Small intestine (tissue), 7 donors: ENCODE measurements at regions not wholly inside any gene's neighbourhood (a gene's known extent, or its start where the extent isn't known, plus 50 kb on each side); places are given as distances from the start of the nearest gene placed in this dataset.
"Not testable (repeated sequence)": the region's sequence is repeated elsewhere in the genome, so short reads cannot be mapped to it uniquely, and the experiment has no call there.

Experiments
- DNase-seq, 2 donors: peaks; one replicate each; pipeline versions ENCODE4 v3.0.0 to v3.0.0-alpha.2; 2013
- FAIRE-seq: peaks from 2 replicates; lab custom pipeline; 2012; peaks lifted over from hg19 to GRCh38; lab: Jason Lieb, UNC
- H3K27ac ChIP-seq, 3 donors: one replicate each; pipeline ENCODE4 v1.5.1; 2013; ENCODE audit warnings: low read length in 2 of 3, mild to moderate bottlenecking in 2 of 3, control low read depth in 1 of 3, inconsistent platforms in 1 of 3, low read depth in 1 of 3, moderate library complexity in 1 of 3
- H3K27me3 ChIP-seq, 3 donors: one replicate each; pipeline ENCODE4 v1.6.1; 2013; ENCODE audit warnings: low read length in 3 of 3, inconsistent platforms in 1 of 3; ENCODE audit not compliant: control insufficient read depth in 3 of 3, insufficient read depth in 3 of 3
- H3K36me3 ChIP-seq, 3 donors: one replicate each; pipeline ENCODE4 v1.6.1; 2013; ENCODE audit warnings: low read length in 3 of 3, inconsistent platforms in 1 of 3, low read depth in 1 of 3, mild to moderate bottlenecking in 1 of 3, moderate library complexity in 1 of 3; ENCODE audit not compliant: control insufficient read depth in 3 of 3, insufficient read depth in 2 of 3
- H3K4me1 ChIP-seq, 3 donors: one replicate each; pipeline ENCODE4 v1.6.1; 2013; ENCODE audit warnings: low read length in 2 of 3, inconsistent platforms in 1 of 3, low read depth in 1 of 3, mild to moderate bottlenecking in 1 of 3, moderate library complexity in 1 of 3; ENCODE audit not compliant: control insufficient read depth in 3 of 3, insufficient read depth in 2 of 3
- H3K4me3 ChIP-seq, 3 donors: one replicate each; pipeline ENCODE4 v1.5.1; 2013; ENCODE audit warnings: low read length in 3 of 3, control low read depth in 1 of 3, inconsistent platforms in 1 of 3, low read depth in 1 of 3, mild to moderate bottlenecking in 1 of 3, moderate library complexity in 1 of 3
- H3K9me3 ChIP-seq, 2 donors: one replicate each; pipeline ENCODE4 v1.6.1; 2013; ENCODE audit warnings: low read depth in 1 of 2, low read length in 1 of 2; ENCODE audit not compliant: control insufficient read depth in 2 of 2, insufficient read depth in 1 of 2
- WGBS, 3 donors: extraction: QIAGEN DNeasy Blood & Tissue Kit; methylation state at CpG; one replicate each; pipeline ENCODE4 v1.1.7; 2013; 5-methylcytosine and 5-hydroxymethylcytosine counted together
- donor health status: healthy with polysubstance abuse.
- donor health status: control.
- donor health status: control.
- donor health status: Bipolar disorder and iron deficiency.
- donor health status: healthy.

DNA sequence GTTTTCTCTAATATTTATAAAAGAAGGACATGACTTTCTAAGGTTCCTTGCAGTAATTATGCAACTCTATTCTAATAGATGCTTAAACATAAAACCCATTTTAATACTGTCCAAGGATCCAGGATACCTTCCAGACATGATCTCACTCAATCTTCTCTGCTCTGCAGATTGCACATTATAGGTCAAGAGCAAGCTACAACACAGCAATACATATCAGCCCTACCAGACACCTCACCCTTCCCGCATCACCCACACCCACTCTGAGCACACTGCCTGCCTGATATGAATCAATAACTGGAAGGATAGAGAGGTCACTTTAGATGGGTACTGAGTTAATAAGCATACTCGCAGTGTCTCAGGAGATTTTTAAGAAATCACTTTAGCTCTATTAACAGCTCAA, 74.0 kb upstream of the NBPF26 start:
- no CpG with 5 or more reads among the region's 2 CpGs for WGBS, 3 donors
- not testable (repeated sequence) for H3K4me1 ChIP-seq, FAIRE-seq, H3K27me3 ChIP-seq, H3K27ac ChIP-seq, DNase-seq, H3K4me3 ChIP-seq, H3K9me3 ChIP-seq, H3K36me3 ChIP-seq

GRCh38 chr1:120654114-120654513, 69.6 kb upstream of the NBPF26 start:
- H3K4me1 ChIP-seq, H3K36me3 ChIP-seq, H3K27ac ChIP-seq, FAIRE-seq, H3K9me3 ChIP-seq, H3K4me3 ChIP-seq, DNase-seq, H3K27me3 ChIP-seq: not testable (repeated sequence)
- 29% methylated on average over 1 of the region's 6 CpGs; no CpG with 5 or more reads in 2 of the 3 donors for WGBS, 3 donors

DNA sequence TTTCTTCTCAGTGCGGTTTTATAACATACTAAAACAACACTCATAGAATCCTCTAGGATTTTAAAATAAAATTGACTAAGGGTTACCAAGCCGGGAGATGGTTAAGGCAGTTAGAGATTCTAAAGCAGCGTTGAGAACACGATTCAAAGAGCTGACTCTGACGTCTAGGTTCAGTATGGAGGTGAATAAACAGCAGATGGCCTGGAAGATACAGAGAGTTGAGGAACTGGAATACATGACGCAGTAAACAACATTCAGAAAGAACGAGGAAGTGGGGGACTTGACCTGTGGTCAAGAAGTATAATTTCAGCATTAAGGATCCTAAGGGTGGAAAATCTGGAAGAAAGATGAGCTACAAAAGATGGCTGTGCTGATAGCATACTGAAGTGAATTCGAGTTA, 68.4 kb upstream of the NBPF26 start:
- FAIRE-seq: not testable (repeated sequence)

GRCh38 chr1:120656116-120656515, 67.6 kb upstream of the NBPF26 start:
- DNase-seq, H3K4me1 ChIP-seq, H3K36me3 ChIP-seq, H3K27me3 ChIP-seq, H3K9me3 ChIP-seq, FAIRE-seq, H3K27ac ChIP-seq, H3K4me3 ChIP-seq: not testable (repeated sequence)
- no CpG with 5 or more reads among the region's 5 CpGs for WGBS, 3 donors

More for the DNA sequence above, 68.4 kb upstream of the NBPF26 start:
- not testable (repeated sequence) for H3K4me3 ChIP-seq, H3K36me3 ChIP-seq, H3K4me1 ChIP-seq, H3K27me3 ChIP-seq, DNase-seq, H3K27ac ChIP-seq, H3K9me3 ChIP-seq
- WGBS, 3 donors: no CpG with 5 or more reads among the region's 8 CpGs

GRCh38 chr1:120657804-120658203, 65.9 kb upstream of the NBPF26 start:
- not testable (repeated sequence) for H3K4me1 ChIP-seq, H3K27me3 ChIP-seq, H3K36me3 ChIP-seq, DNase-seq, H3K4me3 ChIP-seq, H3K27ac ChIP-seq, H3K9me3 ChIP-seq, FAIRE-seq
- WGBS, 3 donors: 20 to 57% methylated on average over 1 of the region's 2 CpGs; no CpG with 5 or more reads in 1 of the 3 donors

- H3K27me3 ChIP-seq, FAIRE-seq: not testable (repeated sequence)
These were observed 65.1 kb upstream of the NBPF26 start for GRCh38 chr1:120658622-120659021.

GRCh38 chr1:120659133-120659532, 64.6 kb upstream of the NBPF26 start:
- not testable (repeated sequence) for H3K4me1 ChIP-seq, FAIRE-seq, DNase-seq, H3K36me3 ChIP-seq, H3K27ac ChIP-seq, H3K9me3 ChIP-seq, H3K27me3 ChIP-seq, H3K4me3 ChIP-seq
- no CpG with 5 or more reads among the region's 2 CpGs for WGBS, 3 donors

More at GRCh38 chr1:120658622-120659021, 65.1 kb upstream of the NBPF26 start:
- not testable (repeated sequence) for H3K4me1 ChIP-seq, H3K36me3 ChIP-seq, H3K9me3 ChIP-seq, H3K4me3 ChIP-seq, DNase-seq, H3K27ac ChIP-seq

DNA sequence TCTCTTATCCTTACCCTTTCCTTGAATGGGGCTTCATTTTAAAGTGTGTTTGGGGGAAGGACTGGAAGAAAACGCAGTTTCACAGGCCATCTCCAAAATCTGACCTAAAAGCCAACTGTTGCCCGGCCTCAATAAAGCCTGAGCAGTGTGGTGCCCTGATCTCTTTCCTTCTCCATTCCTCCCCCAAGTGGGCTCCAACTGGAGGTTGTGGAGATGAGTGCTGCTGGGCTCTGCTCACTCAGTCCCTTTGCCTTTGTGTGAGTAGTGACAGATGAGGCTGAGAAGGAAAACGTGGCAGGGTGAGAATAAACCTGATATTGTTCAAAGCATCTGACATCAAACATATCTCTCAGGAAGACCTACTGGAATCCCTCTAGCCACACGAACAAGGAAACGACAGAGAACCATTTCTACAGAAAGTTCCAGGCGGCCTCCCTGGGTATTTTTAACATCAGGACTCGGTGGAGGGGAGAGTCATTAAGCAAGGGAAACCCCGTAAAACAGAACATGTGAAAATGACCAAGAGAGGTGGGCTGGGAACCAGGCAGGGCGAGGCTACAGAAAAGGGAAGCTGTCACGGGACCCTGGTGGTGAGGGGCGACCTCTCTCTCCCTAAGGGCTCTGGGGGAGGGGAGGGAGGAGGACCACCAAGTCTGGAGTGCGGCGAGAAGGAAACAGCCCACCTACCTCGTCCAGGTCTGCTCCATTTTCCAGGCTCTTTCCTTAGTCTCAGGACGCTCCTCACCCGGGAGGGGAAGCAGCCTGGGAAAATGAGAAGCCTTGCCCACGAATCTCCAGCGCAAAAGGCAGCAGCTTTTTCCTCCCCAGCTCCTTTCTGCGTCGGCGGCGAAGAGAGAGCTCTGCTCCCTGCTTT, 59.1 kb upstream of the NBPF26 start:
- not testable (repeated sequence) for H3K27ac ChIP-seq, H3K36me3 ChIP-seq, H3K4me1 ChIP-seq, FAIRE-seq, H3K4me3 ChIP-seq, H3K9me3 ChIP-seq, H3K27me3 ChIP-seq, DNase-seq
- 45 to 57% (median 47%) methylated on average over 1 to 2 of the region's 22 CpGs for WGBS, 3 donors

- FAIRE-seq, H3K4me1 ChIP-seq, H3K9me3 ChIP-seq, H3K36me3 ChIP-seq, DNase-seq, H3K27me3 ChIP-seq, H3K4me3 ChIP-seq, H3K27ac ChIP-seq: not testable (repeated sequence)
- WGBS, 3 donors: 1 to 2% methylated on average over 8 to 12 of the region's 33 CpGs; no CpG with 5 or more reads in 1 of the 3 donors
These were observed 58.5 kb upstream of the NBPF26 start for GRCh38 chr1:120665250-120665577.
